NAMALWA (cell line): ENCODE measurements at regions not wholly inside any gene's neighbourhood (a gene's known extent, or its start where the extent isn't known, plus 50 kb on each side); places are given as distances from the start of the nearest gene placed in this dataset.
A peak's percentile ranks its signal among the peaks of the same experiment; 100 is the strongest.

Experiments
- DNase-seq: peaks from one replicate; pipeline ENCODE4 v3.0.0-alpha.2; 2015; ENCODE audit warnings: low spot score

- DNase-seq, result no peak
Observed at GRCh38 chr13:40116008-40116407, 460.5 kb downstream of the COG6 start.

DNA sequence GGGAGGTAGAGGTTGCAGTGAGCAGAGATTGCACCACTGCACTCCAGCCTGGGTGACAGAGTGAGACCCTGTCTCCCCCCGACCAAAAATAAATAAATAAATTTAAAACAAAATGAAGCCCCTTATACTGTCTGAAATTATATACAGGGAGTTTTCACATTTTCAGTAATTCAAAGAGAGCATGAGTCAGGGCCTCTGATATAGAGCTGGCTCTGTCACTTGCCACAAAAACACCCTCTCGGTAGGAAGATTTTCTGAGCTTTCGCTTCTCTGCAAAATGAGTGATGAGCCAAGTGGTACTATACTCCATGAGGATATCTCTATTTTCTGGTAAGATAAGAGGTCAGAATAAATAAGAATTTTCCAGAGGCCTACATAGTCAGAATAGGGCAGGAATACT lies 462.9 kb downstream of the COG6 start:
- no peak for DNase-seq

GRCh38 chr13:40119852-40120251 lies 464.4 kb downstream of the COG6 start:
- DNase-seq, result no peak

- no peak for DNase-seq
Observed at GRCh38 chr13:40120288-40120687, 464.8 kb downstream of the COG6 start.

DNA sequence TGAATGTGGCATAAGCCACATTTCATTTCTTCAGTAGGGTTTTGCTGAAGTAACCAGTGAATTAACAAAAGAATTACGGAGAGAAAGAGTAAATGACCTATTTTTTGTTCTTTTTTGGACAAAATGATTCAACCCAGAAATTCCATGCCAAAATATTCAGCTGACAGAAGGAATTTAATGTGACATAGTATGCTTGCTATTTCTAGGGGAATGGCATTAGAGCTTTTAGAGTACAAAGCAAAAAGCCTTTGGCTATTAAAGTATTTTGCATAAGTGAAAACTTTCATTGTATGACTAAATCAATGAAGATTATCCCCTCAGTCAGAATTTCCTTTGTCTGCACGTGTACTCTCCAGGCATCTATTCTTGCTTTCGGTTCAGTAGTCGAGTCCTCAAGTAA lies 465.3 kb downstream of the COG6 start:
- no peak for DNase-seq

- DNase-seq, result no peak
Observed at GRCh38 chr13:40121722-40122121, 466.3 kb downstream of the COG6 start.

GRCh38 chr13:40123962-40124632 lies 468.6 kb downstream of the COG6 start:
- no peak for DNase-seq

- DNase-seq, result peak; percentile 12
Observed at GRCh38 chr13:40124633-40125015, 469.2 kb downstream of the COG6 start.

DNA sequence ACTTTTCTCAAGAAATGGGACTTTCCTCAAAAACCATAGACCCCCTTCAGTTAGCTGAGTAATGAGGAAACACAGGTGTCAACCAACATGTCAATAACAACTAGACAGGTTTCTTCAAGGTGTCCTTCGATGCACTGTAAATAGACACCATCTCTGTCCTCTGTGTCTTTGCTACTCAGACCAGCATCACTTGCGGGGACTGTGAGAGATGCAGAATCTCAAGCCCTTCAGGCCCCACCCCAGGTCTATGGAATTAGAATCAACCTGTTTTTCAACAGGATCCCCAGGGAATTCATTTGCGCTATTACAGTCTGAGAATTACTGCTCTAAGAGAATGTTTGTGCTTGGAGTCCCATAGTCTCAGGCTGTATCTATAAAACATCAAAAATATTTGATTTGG lies 469.9 kb downstream of the COG6 start:
- DNase-seq, result peak; percentile 67

- DNase-seq, result peak; percentile 92
Observed at GRCh38 chr13:40126306-40127085, 471.0 kb downstream of the COG6 start.

DNA sequence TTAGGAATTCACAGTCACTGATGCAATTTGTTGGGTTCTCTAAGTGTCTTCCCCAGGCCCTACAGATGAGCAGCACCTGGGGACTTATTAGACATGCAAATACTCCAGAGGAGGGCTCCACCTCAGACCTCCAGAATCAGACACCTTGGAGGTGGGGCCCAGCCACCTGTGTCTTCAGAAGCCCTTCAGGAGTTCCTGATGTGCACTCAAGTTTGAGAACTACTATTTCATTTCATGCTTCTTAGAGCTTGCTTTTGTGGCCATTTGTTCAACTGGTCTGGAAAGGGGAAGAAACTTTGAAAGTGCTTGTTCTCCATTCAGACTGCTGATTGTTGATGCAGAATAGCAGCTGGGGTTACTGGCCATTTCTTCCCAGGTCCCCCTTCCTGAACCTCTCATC lies 472.0 kb downstream of the COG6 start:
- DNase-seq, result peak; percentile 88

DNA sequence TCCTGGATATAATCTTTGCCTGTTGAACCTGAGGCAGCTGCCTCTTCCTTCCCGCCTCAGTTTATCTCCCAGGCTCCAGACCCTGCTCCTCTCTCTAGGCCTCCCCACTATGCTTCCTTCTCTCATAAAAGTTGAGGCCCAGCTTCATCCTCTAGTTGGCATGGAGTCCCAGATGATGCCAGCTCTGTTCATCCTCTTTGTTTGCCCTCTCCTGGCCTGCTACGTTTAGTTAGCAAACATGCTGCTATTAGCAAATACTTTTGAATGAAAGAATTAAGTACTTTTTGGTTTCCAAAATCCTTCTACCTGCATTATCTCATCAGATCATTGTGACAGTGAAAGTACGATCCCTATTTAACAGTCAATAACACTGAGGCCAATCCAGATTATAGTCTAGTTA lies 472.5 kb downstream of the COG6 start:
- DNase-seq, result peak; percentile 28

- peak; percentile 48 for DNase-seq
Observed at GRCh38 chr13:40129467-40129866, 474.0 kb downstream of the COG6 start.

DNA sequence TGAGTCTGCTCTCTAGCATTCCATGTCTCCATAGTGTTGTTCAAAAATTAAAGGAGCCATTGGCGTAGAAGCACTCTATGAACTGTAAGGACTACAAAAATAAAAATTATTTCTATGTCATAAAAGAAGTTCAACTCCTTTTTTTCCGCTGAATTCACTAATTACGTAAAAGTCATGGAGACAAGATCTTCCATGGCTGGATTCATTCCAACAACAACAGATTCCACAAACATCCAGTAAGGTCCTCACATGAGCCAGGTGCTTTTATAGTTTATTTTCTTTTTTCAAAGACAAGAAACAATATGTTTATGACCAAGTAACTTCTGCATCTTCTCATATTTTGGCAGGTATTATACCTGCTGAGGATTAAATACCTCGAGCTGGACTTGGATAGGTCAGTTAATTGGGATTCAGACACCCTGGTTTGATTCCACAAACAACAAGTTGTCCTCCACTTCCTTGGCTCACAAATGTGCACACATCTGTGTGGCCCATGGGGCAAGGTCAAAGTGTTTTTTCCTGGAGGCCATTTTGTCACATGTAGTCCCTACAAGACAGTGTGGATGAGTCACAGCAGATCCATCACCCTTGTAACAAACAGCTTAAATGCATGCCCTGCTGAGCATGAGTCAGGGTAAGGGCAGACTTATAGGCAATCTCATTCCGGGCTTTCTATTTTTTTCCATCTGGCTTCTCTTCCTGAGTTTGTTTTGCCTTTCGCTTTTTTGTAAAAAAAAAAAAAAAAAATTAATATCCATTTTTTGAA lies 475.6 kb downstream of the COG6 start:
- DNase-seq, result no peak

- no peak for DNase-seq
Observed at GRCh38 chr13:40132249-40132648, 476.8 kb downstream of the COG6 start.

DNA sequence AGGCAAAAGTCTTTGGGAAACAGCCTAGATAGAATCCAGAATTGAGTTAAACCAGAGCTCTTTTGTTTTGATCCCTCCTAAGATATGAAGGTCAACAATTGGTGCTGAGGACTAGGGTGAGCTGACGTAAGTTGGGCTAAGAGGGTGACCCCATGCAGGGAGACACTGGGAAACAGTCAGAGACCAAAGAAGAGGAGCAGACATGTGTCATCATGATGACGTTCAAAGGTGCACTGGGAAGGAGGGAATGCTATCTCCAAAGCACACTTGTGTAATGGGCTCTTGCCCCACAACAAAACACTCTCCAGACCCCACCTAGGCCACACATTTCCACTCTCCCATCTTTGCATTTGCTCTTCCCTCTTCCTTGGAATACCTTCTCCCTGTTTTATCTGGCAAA lies 481.4 kb downstream of the COG6 start:
- no peak for DNase-seq

DNA sequence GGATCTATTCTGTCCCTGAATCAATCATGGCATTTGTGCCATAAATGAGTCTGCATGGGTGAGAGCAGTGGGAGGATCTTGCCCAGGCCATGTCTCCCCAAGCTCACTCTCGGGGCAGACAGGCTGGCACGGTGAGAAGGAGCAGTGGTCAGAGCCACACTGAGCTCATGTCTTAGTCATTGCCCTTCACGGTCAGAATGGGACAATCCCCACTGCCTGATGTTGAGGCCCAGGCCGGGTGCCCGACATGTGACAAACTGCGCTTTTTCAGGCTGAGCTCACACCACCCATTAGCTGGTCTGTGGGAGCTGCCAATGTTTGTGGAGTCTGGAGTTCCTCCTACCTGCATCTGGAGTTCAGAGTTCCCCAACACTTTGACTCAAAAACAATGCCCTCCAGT lies 481.9 kb downstream of the COG6 start:
- DNase-seq, result no peak

DNA sequence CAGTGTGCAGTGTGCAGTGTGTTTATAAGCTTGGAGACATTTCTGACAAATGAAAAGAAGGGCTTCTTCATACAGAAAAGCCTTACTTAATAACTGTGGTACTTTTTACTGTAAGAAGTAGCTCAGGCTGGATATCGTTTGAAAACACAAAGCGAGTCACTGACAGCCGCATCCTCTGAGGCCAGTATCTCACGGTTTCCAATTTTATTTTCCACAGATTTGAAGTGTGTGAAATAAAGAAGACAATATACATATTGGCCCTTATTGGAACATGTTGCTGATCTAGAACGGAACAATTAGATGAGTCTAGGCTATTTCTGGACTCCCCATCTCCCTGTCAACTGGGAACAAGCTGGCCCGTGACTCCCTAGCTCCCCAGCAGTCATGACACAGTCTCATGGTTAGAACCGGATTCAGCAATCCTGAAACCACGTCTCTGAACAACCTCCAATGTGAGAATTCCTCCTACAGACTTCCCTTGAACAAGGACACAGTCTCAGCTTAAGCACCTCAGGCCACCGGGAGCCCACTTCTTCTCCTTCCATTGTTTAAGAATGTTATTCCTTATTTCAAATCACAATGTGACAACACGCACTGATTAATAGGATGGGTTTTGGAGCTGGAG lies 484.5 kb downstream of the COG6 start:
- no peak for DNase-seq

- DNase-seq, result no peak
Observed at GRCh38 chr13:40141859-40142555, 486.5 kb downstream of the COG6 start.

DNA sequence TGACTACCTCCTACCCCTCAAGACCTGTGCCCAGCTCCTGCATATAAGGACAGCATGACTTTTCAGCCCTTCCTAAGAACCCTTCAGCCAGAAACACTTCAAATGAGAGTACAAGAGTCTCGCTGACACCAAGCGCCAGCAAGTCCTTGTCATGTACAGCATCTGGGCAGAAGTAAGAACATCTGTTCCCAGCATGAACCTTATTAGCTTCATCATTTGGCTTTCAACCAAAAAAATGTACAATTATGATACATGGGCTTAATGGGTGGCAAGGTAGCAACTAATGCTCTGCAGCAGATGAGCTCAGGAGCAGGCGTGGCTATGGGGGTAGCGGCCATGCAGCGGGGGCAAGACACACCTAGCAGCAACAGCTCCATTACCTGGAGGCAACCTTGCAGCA lies 487.6 kb downstream of the COG6 start:
- no peak for DNase-seq

- no peak for DNase-seq
Observed at GRCh38 chr13:40143559-40143958, 488.1 kb downstream of the COG6 start.

GRCh38 chr13:40145139-40145538 lies 489.7 kb downstream of the COG6 start:
- no peak for DNase-seq
